ENCODE measurements at regions not wholly inside any gene's neighbourhood (a gene's known extent, or its start where the extent isn't known, plus 50 kb on each side); places are given as distances from the start of the nearest gene placed in this dataset.

DNA sequence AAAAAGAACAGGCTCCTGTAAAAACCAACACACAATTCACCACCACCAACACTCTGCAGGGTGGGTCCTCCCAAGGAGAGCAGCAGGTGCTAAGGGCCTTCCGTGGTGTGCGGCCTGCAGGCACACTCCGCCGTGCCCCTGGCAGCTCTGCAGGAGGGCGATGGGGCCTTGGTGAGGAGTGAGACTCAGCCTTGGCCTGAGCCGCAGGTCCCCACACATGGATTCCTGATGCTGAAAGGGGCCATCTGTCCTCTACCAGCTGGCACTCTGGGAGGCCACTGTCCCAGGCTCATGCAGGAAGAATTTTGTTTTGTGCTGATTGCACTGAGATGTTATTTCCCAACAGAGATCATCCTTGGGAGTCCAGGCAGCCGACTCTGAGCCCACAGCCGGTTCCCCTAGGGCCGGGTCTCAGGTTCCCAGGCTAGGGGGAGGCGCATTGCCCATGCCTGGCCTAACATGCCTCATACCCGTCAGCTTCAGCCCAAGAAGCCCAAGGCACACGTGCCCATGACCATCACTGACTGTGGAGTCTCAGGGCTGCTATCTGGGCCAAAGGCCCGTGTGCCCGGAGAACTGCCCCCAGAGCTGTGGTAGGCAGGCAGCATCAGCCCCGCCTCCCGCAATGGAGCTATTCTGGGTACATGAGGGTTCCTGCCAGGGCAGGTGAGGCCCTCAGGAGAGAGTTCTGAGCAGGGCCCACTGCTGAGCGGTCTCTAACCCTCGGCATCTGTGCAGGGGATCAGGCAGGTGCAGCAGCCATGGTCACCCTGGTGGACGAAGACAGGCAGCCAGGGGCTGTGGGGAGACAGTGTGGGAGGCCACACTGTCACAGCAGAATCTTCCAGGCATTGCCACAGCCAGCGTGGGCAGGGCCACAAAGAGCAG is 97.9 kb upstream of the ZNF469 start:
- no peak overlapping the region for H3K27ac ChIP-seq
- no peak overlapping the region for H3K4me3 ChIP-seq
- no peaks in the 10 kb centered on the region for H3K9me3 ChIP-seq (ENCODE audit: low read depth)
- H2AFZ ChIP-seq = no peak overlapping the region
- H3K36me3 ChIP-seq (replicated peaks; ENCODE audit: insufficient read depth, low read depth) = no peaks in the 10 kb centered on the region
- TF ChIP-seq EZH2 (IDR thresholded peaks at IDR 0.05; ENCODE audit: borderline replicate concordance) (no peak), EZH2phosphoT487 (IDR thresholded peaks at IDR 0.05; ENCODE audit: low read depth, severe bottlenecking, unreplicated experiment) (no peak)
- TF ChIP-seq, protein P1, sequence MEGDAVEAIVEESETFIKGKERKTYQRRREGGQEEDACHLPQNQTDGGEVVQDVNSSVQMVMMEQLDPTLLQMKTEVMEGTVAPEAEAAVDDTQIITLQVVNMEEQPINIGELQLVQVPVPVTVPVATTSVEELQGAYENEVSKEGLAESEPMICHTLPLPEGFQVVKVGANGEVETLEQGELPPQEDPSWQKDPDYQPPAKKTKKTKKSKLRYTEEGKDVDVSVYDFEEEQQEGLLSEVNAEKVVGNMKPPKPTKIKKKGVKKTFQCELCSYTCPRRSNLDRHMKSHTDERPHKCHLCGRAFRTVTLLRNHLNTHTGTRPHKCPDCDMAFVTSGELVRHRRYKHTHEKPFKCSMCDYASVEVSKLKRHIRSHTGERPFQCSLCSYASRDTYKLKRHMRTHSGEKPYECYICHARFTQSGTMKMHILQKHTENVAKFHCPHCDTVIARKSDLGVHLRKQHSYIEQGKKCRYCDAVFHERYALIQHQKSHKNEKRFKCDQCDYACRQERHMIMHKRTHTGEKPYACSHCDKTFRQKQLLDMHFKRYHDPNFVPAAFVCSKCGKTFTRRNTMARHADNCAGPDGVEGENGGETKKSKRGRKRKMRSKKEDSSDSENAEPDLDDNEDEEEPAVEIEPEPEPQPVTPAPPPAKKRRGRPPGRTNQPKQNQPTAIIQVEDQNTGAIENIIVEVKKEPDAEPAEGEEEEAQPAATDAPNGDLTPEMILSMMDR (IDR thresholded peaks at IDR 0.05; ENCODE audit: poor library complexity) = no peak
- H3K27me3 ChIP-seq = no peaks in the 10 kb centered on the region
- H4K20me1 ChIP-seq (ENCODE audit: insufficient read depth, poor library complexity, severe bottlenecking) = no peaks in the 10 kb centered on the region
- H3K79me2 ChIP-seq = no peaks in the 10 kb centered on the region
- H3K4me1 ChIP-seq (ENCODE audit: insufficient read depth) = peaks cover 10% of the 10 kb centered on the region
- DNase-seq (ENCODE audit: low spot score) = no peak
- H3K4me2 ChIP-seq = no peak overlapping the region
- WGBS (ENCODE audit: low lambda C conversion rate, missing lambda C conversion rate) = 95% methylated on average over 20 of the region's 20 CpGs
- no peaks in the 10 kb centered on the region for H3K9me2 ChIP-seq (replicated peaks; ENCODE audit: insufficient read depth)

- Histone ChIP-seq H3K27me3 (no peaks in the 10 kb centered on the region), H3K9me2 (replicated peaks; ENCODE audit: insufficient read depth) (no peaks in the 10 kb centered on the region), H3K4me2 (no peak overlapping the region), H3K9me3 (ENCODE audit: low read depth) (no peaks in the 10 kb centered on the region), H3K27ac (no peak overlapping the region), H4K20me1 (ENCODE audit: insufficient read depth, poor library complexity, severe bottlenecking) (no peaks in the 10 kb centered on the region), H3K36me3 (replicated peaks; ENCODE audit: insufficient read depth, low read depth) (no peaks in the 10 kb centered on the region), H3K4me1 (ENCODE audit: insufficient read depth) (peaks cover 11% of the 10 kb centered on the region), H3K4me3 (no peak overlapping the region), H2AFZ (no peak overlapping the region), H3K79me2 (no peaks in the 10 kb centered on the region)
- TF ChIP-seq, protein P1 (IDR thresholded peaks at IDR 0.05; ENCODE audit: poor library complexity) = no peak
- TF ChIP-seq EZH2 (IDR thresholded peaks at IDR 0.05; ENCODE audit: borderline replicate concordance) = no peak
- TF ChIP-seq EZH2phosphoT487 (IDR thresholded peaks at IDR 0.05; ENCODE audit: low read depth, severe bottlenecking, unreplicated experiment) = no peak
- DNase-seq (ENCODE audit: low spot score) = no peak
- WGBS (ENCODE audit: low lambda C conversion rate, missing lambda C conversion rate) = 91% methylated on average over 10 of the region's 10 CpGs
These were observed 97.3 kb upstream of the ZNF469 start for GRCh38 chr16:88285514-88285822.

DNA sequence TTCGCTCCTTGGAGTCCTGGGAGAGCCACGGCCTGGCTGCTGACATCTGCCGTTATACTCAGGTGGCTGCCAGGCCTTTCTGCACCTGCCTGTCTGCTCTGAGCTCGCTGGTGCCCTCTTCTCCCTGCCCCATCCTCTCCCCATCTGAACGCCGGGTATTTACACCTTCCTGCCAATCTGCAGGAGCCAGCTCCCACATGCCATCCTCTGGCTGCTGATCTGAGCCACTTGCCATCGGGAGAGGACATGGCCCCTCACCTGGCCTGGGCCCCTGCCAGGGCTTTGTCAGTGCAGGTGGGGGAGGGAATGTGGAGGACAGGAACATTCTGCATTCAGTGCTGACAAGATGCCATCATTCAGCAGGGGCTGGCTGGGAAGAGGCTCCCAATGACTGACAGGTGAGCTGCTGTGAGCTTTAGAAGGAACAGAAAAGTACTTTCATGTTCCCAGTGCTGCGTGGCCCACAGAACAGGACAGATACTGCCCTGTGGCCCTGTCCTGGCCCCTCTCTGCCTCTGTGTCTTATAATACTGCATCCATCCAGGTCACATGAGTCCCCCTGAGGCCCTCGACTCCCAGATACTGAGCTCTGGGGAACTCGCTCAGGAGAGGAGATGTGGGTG is 96.3 kb upstream of the ZNF469 start:
- TF ChIP-seq, protein P1 (IDR thresholded peaks at IDR 0.05; ENCODE audit: poor library complexity) = no peak
- no peak for TF ChIP-seq EZH2 (IDR thresholded peaks at IDR 0.05; ENCODE audit: borderline replicate concordance)
- TF ChIP-seq EZH2phosphoT487 (IDR thresholded peaks at IDR 0.05; ENCODE audit: low read depth, severe bottlenecking, unreplicated experiment) = no peak
- Histone ChIP-seq H3K9me3 (ENCODE audit: low read depth) (no peaks in the 10 kb centered on the region), H3K4me1 (ENCODE audit: insufficient read depth) (peaks cover 13% of the 10 kb centered on the region), H3K4me3 (no peak overlapping the region), H2AFZ (no peak overlapping the region), H4K20me1 (ENCODE audit: insufficient read depth, poor library complexity, severe bottlenecking) (no peaks in the 10 kb centered on the region), H3K36me3 (replicated peaks; ENCODE audit: insufficient read depth, low read depth) (no peaks in the 10 kb centered on the region), H3K4me2 (no peak overlapping the region), H3K27ac (no peak overlapping the region), H3K9me2 (replicated peaks; ENCODE audit: insufficient read depth) (no peaks in the 10 kb centered on the region), H3K27me3 (no peaks in the 10 kb centered on the region), H3K79me2 (no peaks in the 10 kb centered on the region)
- no peak for DNase-seq (ENCODE audit: low spot score)
- 87% methylated on average over 10 of the region's 10 CpGs for WGBS (ENCODE audit: low lambda C conversion rate, missing lambda C conversion rate)

All from hepatocyte (in vitro differentiated cells).